SK-N-SH treated with all-trans-retinoic acid at 6 μM for 48 hours (cell line): ENCODE measurements at regions not wholly inside any gene's neighbourhood (a gene's known extent, or its start where the extent isn't known, plus 50 kb on each side); places are given as distances from the start of the nearest gene placed in this dataset.
"Not testable (repeated sequence)": the region's sequence is repeated elsewhere in the genome, so short reads cannot be mapped to it uniquely, and the experiment has no call there.

Source experiments
- ATAC-seq: fragments of 200-7000 bp; cut with Tn5 transposase; 3 replicates; pipeline ENCODE4 v1.9.1; 2020; ENCODE audit warnings: mild to moderate bottlenecking, moderate library complexity
- ARNTL ChIP-seq: fragments of 450-650 bp; formaldehyde crosslinking; IDR thresholded peaks from 2 replicates; pipeline ENCODE4 v1.5.0; 2020; ENCODE audit warnings: low read depth, mild to moderate bottlenecking, moderate library complexity, borderline replicate concordance
- BACH2 ChIP-seq: fragments of 250-450 bp; sonication (Bioruptor Pico); IDR thresholded peaks from 2 replicates; pipeline ENCODE4 v1.9.0; 2021; ENCODE audit warnings: mild to moderate bottlenecking, borderline replicate concordance
- CSDC2 ChIP-seq: fragments of 250-450 bp; sonication (Bioruptor Pico); IDR thresholded peaks from 2 replicates; pipeline ENCODE4 v1.5.0; 2020; ENCODE audit warnings: mild to moderate bottlenecking, moderate library complexity
- ESRRG ChIP-seq: fragments of 250-450 bp; sonication (Bioruptor Pico); IDR thresholded peaks from 2 replicates; pipeline ENCODE4 v1.6.1; 2021; ENCODE audit warnings: mild to moderate bottlenecking
- GLIS3 ChIP-seq: fragments of 250-450 bp; sonication (Bioruptor Pico); IDR thresholded peaks from 2 replicates; pipeline ENCODE4 v1.5.0; 2020; ENCODE audit warnings: mild to moderate bottlenecking, moderate library complexity
- ISL1 ChIP-seq: fragments of 250-450 bp; sonication (Bioruptor Pico); IDR thresholded peaks from 2 replicates; pipeline ENCODE4 v2.1.2; 2022; ENCODE audit warnings: mild to moderate bottlenecking, moderate library complexity
- OSR1 ChIP-seq: fragments of 250-450 bp; sonication (Bioruptor Pico); IDR thresholded peaks from 2 replicates; pipeline ENCODE4 v1.8.0; 2022; ENCODE audit warnings: moderate library complexity, mild to moderate bottlenecking, inconsistent platforms
- PPARA ChIP-seq: fragments of 250-450 bp; sonication (Bioruptor Pico); IDR thresholded peaks from 2 replicates; pipeline ENCODE4 v1.5.0; 2020; ENCODE audit warnings: mild to moderate bottlenecking, borderline replicate concordance
- RARB ChIP-seq: fragments of 250-450 bp; sonication (Bioruptor Pico); IDR thresholded peaks from 2 replicates; pipeline ENCODE4 v1.8.0; 2021; ENCODE audit warnings: mild to moderate bottlenecking, moderate library complexity
- SNAI2 ChIP-seq: fragments of 250-450 bp; sonication (Bioruptor Pico); IDR thresholded peaks from 2 replicates; pipeline ENCODE4 v1.5.0; 2020; ENCODE audit warnings: mild to moderate bottlenecking, moderate library complexity
- TCF4 ChIP-seq: fragments of 250-450 bp; sonication (Bioruptor Pico); IDR thresholded peaks from 2 replicates; pipeline ENCODE4 v1.8.0; 2021; ENCODE audit warnings: mild to moderate bottlenecking, moderate library complexity, borderline replicate concordance
- TOX ChIP-seq: fragments of 250-450 bp; sonication (Bioruptor Pico); IDR thresholded peaks from 2 replicates; pipeline ENCODE4 v1.8.0; 2021; ENCODE audit warnings: mild to moderate bottlenecking, moderate library complexity, borderline replicate concordance
- ZC3H10 ChIP-seq: fragments of 250-450 bp; sonication (Bioruptor Pico); IDR thresholded peaks from 2 replicates; pipeline ENCODE4 v1.5.1; 2021; ENCODE audit warnings: mild to moderate bottlenecking, moderate library complexity
- ZFP3 ChIP-seq: fragments of 250-450 bp; sonication (Bioruptor Pico); IDR thresholded peaks from 2 replicates; pipeline ENCODE4 v1.5.0; 2020; ENCODE audit warnings: mild to moderate bottlenecking, moderate library complexity
- ZFP30 ChIP-seq: fragments of 450-650 bp; formaldehyde crosslinking; IDR thresholded peaks from 2 replicates; pipeline ENCODE4 v1.5.0; 2022; ENCODE audit warnings: mild to moderate bottlenecking, moderate library complexity
- ZNF565 ChIP-seq: fragments of 450-650 bp; formaldehyde crosslinking; conservative IDR thresholded peaks from 2 replicates; pipeline ENCODE4 v1.5.0; 2020; ENCODE audit warnings: low read depth, mild to moderate bottlenecking, moderate library complexity
- ZNF70 ChIP-seq: fragments of 450-650 bp; formaldehyde crosslinking; IDR thresholded peaks from 2 replicates; pipeline ENCODE4 v1.5.0; 2020; ENCODE audit warnings: mild to moderate bottlenecking, moderate library complexity
- ZNF8 ChIP-seq: fragments of 450-650 bp; formaldehyde crosslinking; IDR thresholded peaks from 2 replicates; pipeline ENCODE4 v1.5.0; 2020; ENCODE audit warnings: mild to moderate bottlenecking, moderate library complexity
- TF ChIP-seq, protein P1 (sequence below): fragments of 250-450 bp; sonication (Bioruptor Pico); IDR thresholded peaks from 2 replicates; pipeline ENCODE4 v1.5.0; 2020; ENCODE audit warnings: mild to moderate bottlenecking, moderate library complexity
- TF ChIP-seq, protein P2 (sequence below): fragments of 250-450 bp; sonication (Bioruptor Pico); IDR thresholded peaks from 2 replicates; pipeline ENCODE4 v1.5.1; 2020; ENCODE audit warnings: low read depth, mild to moderate bottlenecking, moderate library complexity
- TF ChIP-seq, protein P3 (sequence below): fragments of 250-450 bp; sonication (Bioruptor Pico); IDR thresholded peaks from 2 replicates; pipeline ENCODE4 v1.8.0; 2020; ENCODE audit warnings: mild to moderate bottlenecking, moderate library complexity, borderline replicate concordance
- TF ChIP-seq, protein P4 (sequence below): fragments of 250-450 bp; sonication (Bioruptor Pico); IDR thresholded peaks from 2 replicates; pipeline ENCODE4 v1.5.1; 2021; ENCODE audit warnings: mild to moderate bottlenecking, moderate library complexity

DNA sequence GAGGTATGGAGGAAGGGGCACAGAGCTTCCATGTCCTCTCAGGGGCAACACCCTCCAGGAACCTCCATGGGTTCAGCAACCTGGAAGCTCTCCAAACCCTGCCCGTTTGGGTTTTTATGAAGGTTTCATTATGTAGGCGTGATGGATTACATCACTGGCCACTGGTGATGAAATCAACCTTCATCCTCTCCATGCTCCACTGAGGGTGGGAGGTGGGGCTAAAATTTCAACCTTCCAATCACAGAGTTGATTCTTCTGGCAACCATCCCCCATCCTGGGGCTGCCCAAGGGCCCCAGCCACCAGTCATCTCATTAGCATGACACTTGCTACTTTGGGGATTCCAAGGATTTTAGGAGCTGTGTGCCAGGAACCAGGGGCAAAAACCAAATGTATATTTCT lies 90.1 kb downstream of the TEX36 start:
- no peak for ATAC-seq
- no peak for TF ChIP-seq ZC3H10 (CRISPR knock-in tag)
- no peak for TF ChIP-seq ZFP30
- no peak for TF ChIP-seq TOX (CRISPR knock-in tag)
- TF ChIP-seq, all 23 proteins: peak for 0

DNA sequence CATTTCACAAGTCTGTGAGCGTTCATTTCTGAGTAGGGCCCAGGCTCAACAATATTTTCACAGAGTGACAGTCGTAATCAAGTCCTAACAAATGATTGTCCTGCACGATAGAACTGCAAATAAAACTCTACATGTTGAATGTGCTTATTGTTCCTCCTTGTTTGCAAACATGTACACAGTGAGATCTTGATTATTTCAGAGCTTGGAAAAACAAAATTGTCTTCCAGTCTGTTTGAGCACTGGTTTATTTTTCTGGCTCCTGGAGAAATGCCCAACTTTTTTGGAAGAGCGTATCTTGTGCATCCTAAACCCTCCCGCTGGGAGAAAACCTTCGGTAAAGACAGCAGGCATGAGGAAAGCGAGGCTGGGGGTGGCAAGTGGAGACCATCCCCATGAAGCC lies 91.1 kb downstream of the TEX36 start:
- TF ChIP-seq TOX (CRISPR knock-in tag) (no peak), SNAI2 (CRISPR knock-in tag) (no peak), GLIS3 (CRISPR knock-in tag) (no peak), PPARA (no peak), ZFP3 (CRISPR knock-in tag) (no peak), ESRRG (no peak), ISL1 (CRISPR knock-in tag) (no peak), ZNF565 (no peak), OSR1 (no peak), RARB (CRISPR knock-in tag) (no peak), ARNTL (CRISPR knock-in tag) (no peak), ZNF8 (no peak), CSDC2 (CRISPR knock-in tag) (no peak), TCF4 (CRISPR knock-in tag) (no peak), ZC3H10 (CRISPR knock-in tag) (no peak)
- TF ChIP-seq, protein P1, sequence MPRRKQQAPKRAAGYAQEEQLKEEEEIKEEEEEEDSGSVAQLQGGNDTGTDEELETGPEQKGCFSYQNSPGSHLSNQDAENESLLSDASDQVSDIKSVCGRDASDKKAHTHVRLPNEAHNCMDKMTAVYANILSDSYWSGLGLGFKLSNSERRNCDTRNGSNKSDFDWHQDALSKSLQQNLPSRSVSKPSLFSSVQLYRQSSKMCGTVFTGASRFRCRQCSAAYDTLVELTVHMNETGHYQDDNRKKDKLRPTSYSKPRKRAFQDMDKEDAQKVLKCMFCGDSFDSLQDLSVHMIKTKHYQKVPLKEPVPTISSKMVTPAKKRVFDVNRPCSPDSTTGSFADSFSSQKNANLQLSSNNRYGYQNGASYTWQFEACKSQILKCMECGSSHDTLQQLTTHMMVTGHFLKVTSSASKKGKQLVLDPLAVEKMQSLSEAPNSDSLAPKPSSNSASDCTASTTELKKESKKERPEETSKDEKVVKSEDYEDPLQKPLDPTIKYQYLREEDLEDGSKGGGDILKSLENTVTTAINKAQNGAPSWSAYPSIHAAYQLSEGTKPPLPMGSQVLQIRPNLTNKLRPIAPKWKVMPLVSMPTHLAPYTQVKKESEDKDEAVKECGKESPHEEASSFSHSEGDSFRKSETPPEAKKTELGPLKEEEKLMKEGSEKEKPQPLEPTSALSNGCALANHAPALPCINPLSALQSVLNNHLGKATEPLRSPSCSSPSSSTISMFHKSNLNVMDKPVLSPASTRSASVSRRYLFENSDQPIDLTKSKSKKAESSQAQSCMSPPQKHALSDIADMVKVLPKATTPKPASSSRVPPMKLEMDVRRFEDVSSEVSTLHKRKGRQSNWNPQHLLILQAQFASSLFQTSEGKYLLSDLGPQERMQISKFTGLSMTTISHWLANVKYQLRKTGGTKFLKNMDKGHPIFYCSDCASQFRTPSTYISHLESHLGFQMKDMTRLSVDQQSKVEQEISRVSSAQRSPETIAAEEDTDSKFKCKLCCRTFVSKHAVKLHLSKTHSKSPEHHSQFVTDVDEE (CRISPR knock-in tag), result no peak
- TF ChIP-seq, protein P2, sequence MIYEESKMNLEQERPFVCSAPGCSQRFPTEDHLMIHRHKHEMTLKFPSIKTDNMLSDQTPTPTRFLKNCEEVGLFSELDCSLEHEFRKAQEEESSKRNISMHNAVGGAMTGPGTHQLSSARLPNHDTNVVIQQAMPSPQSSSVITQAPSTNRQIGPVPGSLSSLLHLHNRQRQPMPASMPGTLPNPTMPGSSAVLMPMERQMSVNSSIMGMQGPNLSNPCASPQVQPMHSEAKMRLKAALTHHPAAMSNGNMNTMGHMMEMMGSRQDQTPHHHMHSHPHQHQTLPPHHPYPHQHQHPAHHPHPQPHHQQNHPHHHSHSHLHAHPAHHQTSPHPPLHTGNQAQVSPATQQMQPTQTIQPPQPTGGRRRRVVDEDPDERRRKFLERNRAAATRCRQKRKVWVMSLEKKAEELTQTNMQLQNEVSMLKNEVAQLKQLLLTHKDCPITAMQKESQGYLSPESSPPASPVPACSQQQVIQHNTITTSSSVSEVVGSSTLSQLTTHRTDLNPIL (CRISPR knock-in tag), result no peak
- TF ChIP-seq, protein P3, sequence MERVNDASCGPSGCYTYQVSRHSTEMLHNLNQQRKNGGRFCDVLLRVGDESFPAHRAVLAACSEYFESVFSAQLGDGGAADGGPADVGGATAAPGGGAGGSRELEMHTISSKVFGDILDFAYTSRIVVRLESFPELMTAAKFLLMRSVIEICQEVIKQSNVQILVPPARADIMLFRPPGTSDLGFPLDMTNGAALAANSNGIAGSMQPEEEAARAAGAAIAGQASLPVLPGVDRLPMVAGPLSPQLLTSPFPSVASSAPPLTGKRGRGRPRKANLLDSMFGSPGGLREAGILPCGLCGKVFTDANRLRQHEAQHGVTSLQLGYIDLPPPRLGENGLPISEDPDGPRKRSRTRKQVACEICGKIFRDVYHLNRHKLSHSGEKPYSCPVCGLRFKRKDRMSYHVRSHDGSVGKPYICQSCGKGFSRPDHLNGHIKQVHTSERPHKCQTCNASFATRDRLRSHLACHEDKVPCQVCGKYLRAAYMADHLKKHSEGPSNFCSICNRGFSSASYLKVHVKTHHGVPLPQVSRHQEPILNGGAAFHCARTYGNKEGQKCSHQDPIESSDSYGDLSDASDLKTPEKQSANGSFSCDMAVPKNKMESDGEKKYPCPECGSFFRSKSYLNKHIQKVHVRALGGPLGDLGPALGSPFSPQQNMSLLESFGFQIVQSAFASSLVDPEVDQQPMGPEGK (CRISPR knock-in tag), result no peak

DNA sequence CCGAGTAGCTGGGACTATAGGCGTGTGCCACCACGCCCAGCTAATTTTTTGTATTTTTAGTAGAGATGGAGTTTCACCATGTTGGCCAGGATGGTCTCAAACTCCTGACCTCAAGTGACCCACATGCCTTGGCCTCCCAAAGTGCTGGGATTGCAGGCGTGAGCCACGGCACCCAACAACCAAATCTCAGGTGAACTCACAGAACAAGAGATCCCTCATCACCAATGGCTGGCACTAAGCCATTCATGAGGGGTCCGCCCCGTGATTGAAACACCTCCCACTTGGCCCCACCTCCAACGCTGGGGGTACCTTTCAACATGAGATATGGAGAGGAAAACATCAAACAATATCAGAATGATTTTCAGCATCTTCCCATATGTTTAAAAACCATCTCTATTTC lies 94.2 kb downstream of the TEX36 start:
- ATAC-seq, result not testable (repeated sequence)

More for the DNA sequence above, 91.1 kb downstream of the TEX36 start:
- no peak for ATAC-seq

DNA sequence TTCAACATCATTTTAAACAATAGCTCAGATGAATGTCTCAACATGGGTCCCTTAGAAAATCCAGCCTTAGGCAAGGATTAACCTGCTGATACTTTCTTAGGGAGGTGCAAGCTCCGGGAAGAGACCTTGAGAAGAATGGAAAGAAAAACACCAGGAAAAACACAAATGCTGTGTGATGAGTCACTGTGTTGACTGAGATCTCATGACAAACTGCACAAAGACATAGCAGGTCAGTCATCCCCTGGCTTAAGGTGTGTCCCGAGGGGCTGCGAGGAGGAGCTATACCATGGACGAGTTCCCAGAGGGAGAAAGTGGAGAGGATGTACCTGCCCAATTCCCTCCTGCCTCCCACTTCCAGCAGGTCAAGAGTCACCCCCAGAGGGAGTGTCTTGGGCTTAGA lies 98.0 kb downstream of the TEX36 start:
- no peak for ATAC-seq
- TF ChIP-seq ZNF70 (CRISPR knock-in tag) (no peak), ZFP3 (CRISPR knock-in tag) (no peak), ZNF565 (no peak), OSR1 (no peak), BACH2 (CRISPR knock-in tag) (no peak), ZNF8 (no peak), PPARA (no peak), GLIS3 (CRISPR knock-in tag) (no peak), TOX (CRISPR knock-in tag) (no peak), ARNTL (CRISPR knock-in tag) (no peak), SNAI2 (CRISPR knock-in tag) (no peak)
- TF ChIP-seq, protein P3 (CRISPR knock-in tag), result no peak
- TF ChIP-seq, protein P4, sequence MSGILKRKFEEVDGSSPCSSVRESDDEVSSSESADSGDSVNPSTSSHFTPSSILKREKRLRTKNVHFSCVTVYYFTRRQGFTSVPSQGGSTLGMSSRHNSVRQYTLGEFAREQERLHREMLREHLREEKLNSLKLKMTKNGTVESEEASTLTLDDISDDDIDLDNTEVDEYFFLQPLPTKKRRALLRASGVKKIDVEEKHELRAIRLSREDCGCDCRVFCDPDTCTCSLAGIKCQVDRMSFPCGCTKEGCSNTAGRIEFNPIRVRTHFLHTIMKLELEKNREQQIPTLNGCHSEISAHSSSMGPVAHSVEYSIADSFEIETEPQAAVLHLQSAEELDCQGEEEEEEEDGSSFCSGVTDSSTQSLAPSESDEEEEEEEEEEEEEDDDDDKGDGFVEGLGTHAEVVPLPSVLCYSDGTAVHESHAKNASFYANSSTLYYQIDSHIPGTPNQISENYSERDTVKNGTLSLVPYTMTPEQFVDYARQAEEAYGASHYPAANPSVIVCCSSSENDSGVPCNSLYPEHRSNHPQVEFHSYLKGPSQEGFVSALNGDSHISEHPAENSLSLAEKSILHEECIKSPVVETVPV (CRISPR knock-in tag), result no peak
- TF ChIP-seq, protein P1 (CRISPR knock-in tag), result no peak
- TF ChIP-seq, protein P2 (CRISPR knock-in tag), result no peak
